ENCODE measurements at regions not wholly inside any gene's neighbourhood (a gene's known extent, or its start where the extent isn't known, plus 50 kb on each side); places are given as distances from the start of the nearest gene placed in this dataset.

DNA sequence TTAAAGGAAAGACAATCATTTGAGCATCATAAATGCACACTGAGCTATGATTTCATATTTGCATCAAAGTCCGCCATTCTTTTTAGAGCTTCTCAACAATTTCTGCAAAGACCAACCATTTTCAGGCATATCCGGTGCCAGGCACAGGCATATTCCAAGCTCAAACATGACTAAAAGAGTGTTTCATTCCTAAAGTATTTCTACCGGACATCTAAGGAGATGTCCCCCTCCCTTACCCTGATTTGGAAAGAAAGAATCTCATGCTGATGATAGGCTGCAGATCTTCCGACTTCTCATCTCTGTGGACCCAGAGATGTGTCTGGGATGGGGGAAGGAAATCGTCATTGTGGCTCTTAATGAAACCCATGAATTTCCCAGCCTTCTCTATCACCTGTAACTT lies 600.5 kb upstream of the MGMT start:
- no peak for DNase-seq (ENCODE audit: low spot score)

GRCh38 chr10:128867210-128867609 lies 599.8 kb upstream of the MGMT start:
- no peak for DNase-seq (ENCODE audit: low spot score)

GRCh38 chr10:128867819-128868218 lies 599.2 kb upstream of the MGMT start:
- peak; percentile 77 for DNase-seq (ENCODE audit: low spot score)

- DNase-seq (ENCODE audit: low spot score) = peak; percentile 81
These were observed 598.6 kb upstream of the MGMT start for GRCh38 chr10:128868481-128868880.

GRCh38 chr10:128869101-128869749 lies 597.8 kb upstream of the MGMT start:
- no peak for DNase-seq (ENCODE audit: low spot score)

DNA sequence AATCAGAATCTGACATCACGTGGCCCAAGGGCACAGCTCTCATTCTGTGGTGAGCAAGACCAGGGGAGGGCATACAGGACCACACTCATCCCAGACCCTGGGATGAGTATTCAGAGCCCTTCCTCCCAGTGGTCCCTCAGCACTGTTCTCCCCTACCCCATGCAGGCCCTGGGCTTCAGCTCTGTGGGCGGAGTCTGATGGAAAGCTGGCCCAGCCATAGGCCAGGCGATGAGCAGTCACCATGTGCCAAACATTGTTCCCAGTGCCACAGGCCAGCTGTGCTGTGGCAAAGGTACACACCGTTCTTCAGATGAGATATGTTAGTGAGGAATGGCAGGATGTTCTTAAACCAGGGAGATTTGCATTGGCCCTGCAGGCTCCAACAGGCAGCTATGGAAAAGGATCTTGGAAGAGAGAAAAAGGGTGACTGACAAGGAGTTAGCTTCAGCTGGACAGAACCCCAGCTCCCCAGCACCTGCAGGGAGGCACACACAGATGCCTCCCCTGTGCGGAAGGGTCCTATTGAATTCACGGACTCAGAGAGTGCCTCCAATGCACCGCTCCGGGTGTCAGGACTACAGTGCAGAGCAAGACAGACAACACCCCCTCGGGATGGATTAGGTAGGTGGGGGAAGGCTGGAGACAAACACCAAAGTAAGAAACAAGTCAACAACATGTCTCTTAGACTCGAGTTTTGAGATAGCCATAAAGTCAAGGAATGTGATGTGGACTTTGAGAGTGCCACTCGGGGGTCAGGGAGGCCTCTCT lies 596.0 kb upstream of the MGMT start:
- peak; percentile 83 for DNase-seq (ENCODE audit: low spot score)

- peak; percentile 83 for DNase-seq (ENCODE audit: low spot score)
These were observed 595.3 kb upstream of the MGMT start for GRCh38 chr10:128871671-128872231.

DNA sequence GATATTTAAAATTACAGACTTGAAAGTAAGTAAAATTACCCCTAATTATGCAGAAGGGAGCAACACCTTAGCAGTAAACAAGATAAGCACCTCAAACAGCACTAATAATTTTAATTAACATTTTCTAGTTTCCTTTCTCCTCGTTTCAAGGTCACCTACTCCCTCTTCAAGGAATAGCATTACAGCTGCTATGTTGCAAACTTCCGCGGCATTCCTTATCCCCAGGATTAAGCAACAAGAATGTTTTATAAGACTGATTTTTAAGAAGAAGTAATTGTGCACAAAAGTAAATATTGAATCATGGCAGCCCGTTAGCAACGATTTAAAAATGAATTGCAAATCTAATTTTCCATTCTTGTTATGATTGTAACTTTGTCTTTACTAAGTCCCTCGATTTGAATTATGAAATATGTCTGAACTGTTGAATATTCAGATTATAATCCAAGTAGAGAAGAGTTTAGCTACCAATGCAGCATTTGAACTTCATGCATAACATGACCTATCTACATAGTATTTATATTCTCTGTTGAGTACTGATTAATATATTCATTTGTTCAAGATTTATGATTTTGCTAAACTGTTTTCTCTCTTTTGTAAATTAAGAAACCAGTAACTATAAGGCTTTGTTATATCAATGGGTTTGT lies 593.5 kb upstream of the MGMT start:
- no peak for DNase-seq (ENCODE audit: low spot score)

GRCh38 chr10:128874331-128874730 lies 592.7 kb upstream of the MGMT start:
- no peak for DNase-seq (ENCODE audit: low spot score)

DNA sequence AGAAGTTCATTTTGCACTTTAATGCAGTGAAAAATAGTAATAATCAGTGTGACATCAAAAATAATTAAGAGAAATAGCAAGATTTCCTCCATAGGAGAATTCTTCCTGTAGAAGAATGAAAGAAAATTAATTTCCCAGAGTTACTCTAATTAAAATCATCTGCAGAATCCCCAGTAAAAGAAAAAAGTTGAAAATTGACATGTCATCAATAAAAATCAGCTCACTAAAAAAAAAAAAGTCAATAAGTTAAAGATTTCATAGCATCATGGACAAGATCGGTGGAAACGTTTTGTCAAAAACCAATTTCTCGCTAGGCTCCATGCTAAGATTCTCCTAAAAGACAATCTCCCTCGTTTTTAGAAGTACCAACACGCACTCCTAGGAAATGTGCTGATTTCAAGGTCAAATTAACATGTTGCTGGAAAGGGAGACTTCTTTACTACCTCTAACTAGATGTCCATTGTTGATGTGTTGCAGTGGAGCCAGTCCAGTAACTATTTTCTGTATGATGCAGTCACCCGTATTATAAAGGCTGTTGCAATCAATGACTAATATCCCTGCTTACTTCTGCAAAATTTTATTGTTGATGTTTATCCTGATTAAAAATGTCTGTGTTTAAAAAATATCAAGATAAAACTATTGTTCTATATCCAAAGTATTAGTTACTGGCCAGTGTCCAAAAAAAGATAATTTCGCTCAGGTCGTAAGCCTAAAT lies 591.9 kb upstream of the MGMT start:
- DNase-seq (ENCODE audit: low spot score) = no peak

GRCh38 chr10:128875956-128876736 lies 590.9 kb upstream of the MGMT start:
- no peak for DNase-seq (ENCODE audit: low spot score)

DNA sequence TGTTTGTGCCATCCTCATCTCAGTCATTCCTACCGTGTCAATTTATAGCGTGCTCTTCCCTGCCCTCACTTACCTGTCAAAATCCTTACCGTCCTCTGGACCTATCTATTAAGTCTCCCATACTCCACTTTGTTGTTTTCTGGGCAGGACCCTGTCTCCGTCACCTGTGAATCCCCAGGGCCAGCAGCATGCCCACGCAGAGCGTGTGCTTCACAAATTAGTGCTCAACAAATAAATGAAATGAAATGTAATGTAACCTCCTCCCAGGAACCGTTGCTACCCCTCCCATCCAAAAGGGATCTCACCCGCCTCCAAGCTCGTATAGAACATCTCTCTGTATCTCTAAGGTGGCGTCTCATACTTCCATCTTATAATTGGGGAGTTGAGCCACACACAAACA lies 589.9 kb upstream of the MGMT start:
- no peak for DNase-seq (ENCODE audit: low spot score)

DNA sequence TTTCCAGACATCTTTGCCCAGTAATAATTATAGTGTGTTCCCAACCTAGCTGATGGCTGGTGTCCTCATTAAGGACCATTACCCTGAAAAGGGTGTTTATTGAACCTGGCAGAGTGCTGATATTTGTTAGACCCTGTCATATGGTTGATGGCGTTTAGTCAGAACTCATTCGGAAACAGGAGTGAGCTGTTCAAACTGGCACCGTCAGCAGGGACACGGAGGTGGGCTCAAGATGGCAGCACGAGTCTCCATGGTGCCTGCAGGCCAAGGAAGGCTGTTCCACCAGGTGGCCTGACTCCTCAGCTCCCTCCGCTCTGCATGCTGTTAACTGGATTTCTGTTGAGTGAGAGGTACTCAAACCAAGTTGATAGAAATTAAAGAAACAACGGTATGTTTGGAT lies 589.1 kb upstream of the MGMT start:
- no peak for DNase-seq (ENCODE audit: low spot score)

- no peak for DNase-seq (ENCODE audit: low spot score)
These were observed 588.0 kb upstream of the MGMT start for GRCh38 chr10:128879030-128879429.

GRCh38 chr10:128879441-128880140 lies 587.5 kb upstream of the MGMT start:
- no peak for DNase-seq (ENCODE audit: low spot score)

GRCh38 chr10:128880159-128880725 lies 586.8 kb upstream of the MGMT start:
- DNase-seq (ENCODE audit: low spot score) = no peak

- no peak for DNase-seq (ENCODE audit: low spot score)
These were observed 586.0 kb upstream of the MGMT start for GRCh38 chr10:128881086-128881485.

GRCh38 chr10:128883231-128884032 lies 583.6 kb upstream of the MGMT start:
- DNase-seq (ENCODE audit: low spot score) = no peak

- no peak for DNase-seq (ENCODE audit: low spot score)
These were observed 583.0 kb upstream of the MGMT start for GRCh38 chr10:128884033-128884425.

Data from mesenteric fat pad (tissue), 1 donor.